ENCODE measurements at regions not wholly inside any gene's neighbourhood (a gene's known extent, or its start where the extent isn't known, plus 50 kb on each side); places are given as distances from the start of the nearest gene placed in this dataset.
"Not testable (repeated sequence)": the region's sequence is repeated elsewhere in the genome, so short reads cannot be mapped to it uniquely, and the experiment has no call there.

DNA sequence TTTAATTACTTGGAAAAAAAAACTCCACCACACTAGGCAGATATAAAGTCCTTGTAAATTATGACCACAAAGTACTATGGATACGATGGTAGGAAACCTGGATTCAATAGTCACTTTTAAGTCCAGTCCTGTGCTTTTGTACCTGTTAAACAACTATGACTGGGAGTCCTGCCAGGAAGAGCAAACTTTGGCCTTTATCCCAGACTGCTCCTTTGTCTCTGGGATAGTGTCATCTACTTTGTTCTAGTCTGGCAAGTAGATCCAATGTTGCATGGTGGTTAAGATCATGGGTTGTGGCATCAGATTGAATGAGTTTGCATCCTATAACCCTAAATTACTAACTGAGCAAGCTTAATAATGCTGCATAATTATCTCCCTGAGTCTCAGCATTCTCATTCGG is 175.3 kb upstream of the FGF13 start:
- Mint-ChIP-seq H3K36me3 (ENCODE audit: low read depth) (no peaks in the 10 kb centered on the region), H3K4me3 (no peak overlapping the region), H3K4me1 (peaks cover 11% of the 10 kb centered on the region), H3K9me3 (no peaks in the 10 kb centered on the region), H3K27ac (no peak overlapping the region), H3K27me3 (ENCODE audit: insufficient read depth) (no peaks in the 10 kb centered on the region)
- no peaks in the 10 kb centered on the region for H3K9me3 ChIP-seq (ENCODE audit: control insufficient read depth, low read length)
- no peak overlapping the region for H3K4me3 ChIP-seq (ENCODE audit: low read length)
- WGBS, 2 experiments (ENCODE audit: insufficient coverage in 1 of 2, insufficient read length in 1 of 2), result 100% methylated on average over 1 of the region's 2 CpGs; no CpG with 5 or more reads in 1 of the 2 experiments
- H3K4me1 ChIP-seq (ENCODE audit: control insufficient read depth, insufficient read depth, low read length), result no peaks in the 10 kb centered on the region
- no peak overlapping the region for H3K27ac ChIP-seq (ENCODE audit: low read depth, low read length)
- TF ChIP-seq, protein P1, sequence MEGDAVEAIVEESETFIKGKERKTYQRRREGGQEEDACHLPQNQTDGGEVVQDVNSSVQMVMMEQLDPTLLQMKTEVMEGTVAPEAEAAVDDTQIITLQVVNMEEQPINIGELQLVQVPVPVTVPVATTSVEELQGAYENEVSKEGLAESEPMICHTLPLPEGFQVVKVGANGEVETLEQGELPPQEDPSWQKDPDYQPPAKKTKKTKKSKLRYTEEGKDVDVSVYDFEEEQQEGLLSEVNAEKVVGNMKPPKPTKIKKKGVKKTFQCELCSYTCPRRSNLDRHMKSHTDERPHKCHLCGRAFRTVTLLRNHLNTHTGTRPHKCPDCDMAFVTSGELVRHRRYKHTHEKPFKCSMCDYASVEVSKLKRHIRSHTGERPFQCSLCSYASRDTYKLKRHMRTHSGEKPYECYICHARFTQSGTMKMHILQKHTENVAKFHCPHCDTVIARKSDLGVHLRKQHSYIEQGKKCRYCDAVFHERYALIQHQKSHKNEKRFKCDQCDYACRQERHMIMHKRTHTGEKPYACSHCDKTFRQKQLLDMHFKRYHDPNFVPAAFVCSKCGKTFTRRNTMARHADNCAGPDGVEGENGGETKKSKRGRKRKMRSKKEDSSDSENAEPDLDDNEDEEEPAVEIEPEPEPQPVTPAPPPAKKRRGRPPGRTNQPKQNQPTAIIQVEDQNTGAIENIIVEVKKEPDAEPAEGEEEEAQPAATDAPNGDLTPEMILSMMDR (conservative IDR thresholded peaks at IDR 0.05), result no peak
- H3K36me3 ChIP-seq (ENCODE audit: control insufficient read depth, insufficient read depth, low read length), result no peaks in the 10 kb centered on the region
- no peaks in the 10 kb centered on the region for H3K27me3 ChIP-seq (ENCODE audit: control insufficient read depth, insufficient read depth, low read length, poor library complexity, severe bottlenecking)
- DNase-seq, result no peak
- no peak overlapping the region for H3K9ac ChIP-seq (ENCODE audit: extremely low read depth, low read length, poor library complexity, severe bottlenecking)

DNA sequence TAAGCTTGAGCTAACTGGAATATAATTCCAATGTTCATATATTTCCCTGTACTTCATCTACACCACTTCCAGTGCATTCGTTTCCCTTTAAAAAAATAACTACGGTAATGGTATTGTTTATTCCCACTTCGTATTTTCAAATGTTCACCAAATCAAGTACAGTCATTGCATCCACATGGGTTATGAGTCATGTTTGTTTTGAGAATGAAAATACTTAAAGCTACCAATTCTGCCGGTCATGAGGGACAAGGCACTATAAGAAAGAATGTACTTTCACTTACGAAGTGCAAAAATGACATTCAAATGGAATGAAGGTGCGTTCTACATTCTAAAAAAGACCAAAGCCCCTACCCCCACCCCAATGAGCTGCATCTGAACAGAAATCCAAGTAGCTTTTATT is 174.4 kb upstream of the FGF13 start:
- Histone ChIP-seq H3K36me3 (ENCODE audit: control insufficient read depth, insufficient read depth, low read length) (no peaks in the 10 kb centered on the region), H3K27ac (ENCODE audit: low read depth, low read length) (no peak overlapping the region), H3K9ac (ENCODE audit: extremely low read depth, low read length, poor library complexity, severe bottlenecking) (no peak overlapping the region), H3K4me3 (ENCODE audit: low read length) (no peak overlapping the region), H3K4me1 (ENCODE audit: control insufficient read depth, insufficient read depth, low read length) (no peaks in the 10 kb centered on the region), H3K27me3 (ENCODE audit: control insufficient read depth, insufficient read depth, low read length, poor library complexity, severe bottlenecking) (no peaks in the 10 kb centered on the region), H3K9me3 (ENCODE audit: control insufficient read depth, low read length) (no peaks in the 10 kb centered on the region)
- no peaks in the 10 kb centered on the region for H3K27me3 Mint-ChIP-seq (ENCODE audit: insufficient read depth)
- H3K4me3 Mint-ChIP-seq, result no peak overlapping the region
- H3K27ac Mint-ChIP-seq, result no peak overlapping the region
- H3K36me3 Mint-ChIP-seq (ENCODE audit: low read depth), result no peaks in the 10 kb centered on the region
- DNase-seq, result no peak
- 95% methylated on average over 3 of the region's 6 CpGs; no CpG with 5 or more reads in 1 of the 2 experiments for WGBS, 2 experiments (ENCODE audit: insufficient coverage in 1 of 2, insufficient read length in 1 of 2)
- peaks cover 3% of the 10 kb centered on the region for H3K9me3 Mint-ChIP-seq
- TF ChIP-seq, protein P1 (conservative IDR thresholded peaks at IDR 0.05), result no peak
- H3K4me1 Mint-ChIP-seq, result peaks cover 7% of the 10 kb centered on the region

DNA sequence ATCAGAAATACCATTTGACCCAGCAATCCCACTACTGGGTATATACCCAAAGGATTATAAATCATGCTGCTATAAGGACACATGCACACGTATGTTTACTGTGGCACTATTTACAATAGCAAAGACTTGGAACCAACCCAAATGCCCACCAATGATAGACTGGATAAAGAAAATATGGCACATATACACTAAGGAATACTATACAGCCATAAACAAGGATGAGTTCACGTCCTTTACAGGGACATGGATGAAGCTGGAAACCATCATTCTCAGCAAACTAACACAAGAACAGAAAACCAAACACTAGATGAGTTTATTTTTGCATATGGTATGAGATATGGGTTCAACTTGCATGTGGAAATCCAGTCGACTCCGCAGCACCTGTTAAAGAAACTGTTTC is 168.8 kb upstream of the FGF13 start:
- H3K4me1 Mint-ChIP-seq; H3K4me3 ChIP-seq (ENCODE audit: low read length); H3K36me3 ChIP-seq (ENCODE audit: control insufficient read depth, insufficient read depth, low read length); H3K27me3 Mint-ChIP-seq (ENCODE audit: insufficient read depth); H3K27ac Mint-ChIP-seq; H3K36me3 Mint-ChIP-seq (ENCODE audit: low read depth); H3K27me3 ChIP-seq (ENCODE audit: control insufficient read depth, insufficient read depth, low read length, poor library complexity, severe bottlenecking); H3K9ac ChIP-seq (ENCODE audit: extremely low read depth, low read length, poor library complexity, severe bottlenecking); H3K4me1 ChIP-seq (ENCODE audit: control insufficient read depth, insufficient read depth, low read length); H3K9me3 ChIP-seq (ENCODE audit: control insufficient read depth, low read length); H3K27ac ChIP-seq (ENCODE audit: low read depth, low read length); H3K4me3 Mint-ChIP-seq; DNase-seq: not testable (repeated sequence)
- H3K9me3 Mint-ChIP-seq, result peaks cover 24% of the 10 kb centered on the region
- 96 to 100% methylated on average over 2 to 4 of the region's 4 CpGs for WGBS, 2 experiments (ENCODE audit: insufficient coverage in 1 of 2, insufficient read length in 1 of 2)

DNA sequence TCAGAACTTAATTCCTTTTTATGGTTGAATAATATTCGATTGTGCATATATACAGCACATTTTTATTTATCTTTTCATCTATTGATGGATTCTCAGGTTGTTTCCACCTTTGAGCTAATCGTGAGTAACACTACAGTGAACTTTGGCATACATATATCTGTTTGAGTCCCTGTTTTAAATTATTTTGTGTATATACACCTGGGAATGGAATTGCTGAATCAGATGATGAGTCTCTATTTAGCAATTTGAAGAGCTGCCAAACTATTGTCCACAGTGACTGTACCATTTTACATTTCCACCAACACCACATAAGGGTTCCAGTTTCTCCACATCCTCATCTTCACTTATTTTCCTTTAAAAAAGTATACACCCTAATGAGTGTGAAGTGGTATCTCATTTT is 166.2 kb upstream of the FGF13 start:
- no peak for DNase-seq
- no peak overlapping the region for H3K9ac ChIP-seq (ENCODE audit: extremely low read depth, low read length, poor library complexity, severe bottlenecking)
- Mint-ChIP-seq H3K4me3 (no peak overlapping the region), H3K27ac (no peak overlapping the region), H3K4me1 (peaks cover 1% of the 10 kb centered on the region), H3K9me3 (peaks cover 24% of the 10 kb centered on the region), H3K36me3 (ENCODE audit: low read depth) (peaks cover 12% of the 10 kb centered on the region), H3K27me3 (ENCODE audit: insufficient read depth) (no peaks in the 10 kb centered on the region)
- TF ChIP-seq, protein P1 (conservative IDR thresholded peaks at IDR 0.05), result no peak
- no peaks in the 10 kb centered on the region for H3K4me1 ChIP-seq (ENCODE audit: control insufficient read depth, insufficient read depth, low read length)
- 100% methylated on average over 1 of the region's 2 CpGs; no CpG with 5 or more reads in 1 of the 2 experiments for WGBS, 2 experiments (ENCODE audit: insufficient coverage in 1 of 2, insufficient read length in 1 of 2)
- H3K27me3 ChIP-seq (ENCODE audit: control insufficient read depth, insufficient read depth, low read length, poor library complexity, severe bottlenecking), result no peaks in the 10 kb centered on the region
- no peaks in the 10 kb centered on the region for H3K9me3 ChIP-seq (ENCODE audit: control insufficient read depth, low read length)
- no peaks in the 10 kb centered on the region for H3K36me3 ChIP-seq (ENCODE audit: control insufficient read depth, insufficient read depth, low read length)
- H3K27ac ChIP-seq (ENCODE audit: low read depth, low read length), result no peak overlapping the region
- H3K4me3 ChIP-seq (ENCODE audit: low read length), result no peak overlapping the region

Data from endodermal cell (in vitro differentiated cells).